Activated naive CD4-positive, alpha-beta T cell (primary cell): ENCODE measurements at regions not wholly inside any gene's neighbourhood (a gene's known extent, or its start where the extent isn't known, plus 50 kb on each side); places are given as distances from the start of the nearest gene placed in this dataset.

ENCODE experiments used
- DNase-seq, 4 experiments: peaks; one replicate each; lab custom pipeline; 2025; lab: John Stamatoyannopoulos, UW

DNA sequence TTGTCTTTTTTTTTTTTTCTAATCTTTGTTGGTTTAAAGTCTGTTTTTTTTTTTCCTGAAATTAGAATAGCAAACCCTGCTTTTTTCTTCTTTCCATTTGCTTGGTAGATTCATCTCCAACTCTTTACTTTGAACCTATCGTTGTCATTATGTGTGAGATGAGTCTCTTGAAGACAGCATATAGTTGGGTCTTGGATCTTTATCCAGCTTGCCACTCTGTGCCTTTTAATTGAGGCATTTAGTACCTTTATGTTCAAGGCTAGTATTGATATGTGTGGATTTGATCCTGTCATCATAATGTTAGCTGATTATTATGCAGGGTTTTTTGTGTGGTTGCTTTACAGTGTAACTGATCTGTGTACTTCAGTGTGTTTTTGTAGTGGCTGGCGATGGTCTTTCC lies 383.8 kb downstream of the MAN2A1 start:
- DNase-seq: no peak

DNA sequence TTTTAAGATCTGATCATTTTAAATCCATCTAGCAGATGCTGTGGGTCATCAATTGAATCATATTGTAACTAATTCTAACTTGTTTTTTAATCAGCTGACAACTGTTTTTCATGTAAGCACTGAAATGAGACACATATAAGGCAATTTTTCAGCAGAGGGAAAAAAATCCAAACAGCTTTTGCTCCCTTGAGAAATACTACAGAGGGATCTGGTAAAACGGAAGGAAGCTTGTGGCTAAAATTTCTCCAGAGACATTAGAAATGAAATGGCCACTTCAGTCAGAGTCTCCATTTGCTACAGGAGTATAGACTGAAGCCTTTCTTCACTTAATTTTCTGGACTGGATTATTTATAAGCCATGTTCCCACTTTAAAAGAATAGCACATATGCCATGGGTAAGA lies 385.9 kb downstream of the MAN2A1 start:
- no peak for DNase-seq

DNA sequence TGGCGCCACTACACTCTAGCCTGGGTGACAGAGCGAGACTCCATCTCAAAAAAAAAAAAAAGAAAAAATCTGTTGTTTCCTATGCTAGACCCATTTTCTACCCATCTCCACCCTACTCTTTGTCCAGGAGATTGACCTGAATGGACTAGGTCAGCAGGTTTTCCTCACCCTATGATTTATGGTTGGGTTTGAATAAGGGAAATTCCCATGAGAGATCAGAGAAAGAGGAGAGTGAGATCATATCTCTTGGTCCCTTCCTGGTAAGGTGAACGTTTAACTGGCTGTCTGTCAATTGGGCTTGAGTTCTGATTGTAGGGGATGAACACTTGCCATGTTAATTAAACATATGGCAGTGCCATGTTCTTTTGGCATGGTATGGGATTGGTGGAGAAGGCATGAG lies 387.4 kb downstream of the MAN2A1 start:
- no peak for DNase-seq

DNA sequence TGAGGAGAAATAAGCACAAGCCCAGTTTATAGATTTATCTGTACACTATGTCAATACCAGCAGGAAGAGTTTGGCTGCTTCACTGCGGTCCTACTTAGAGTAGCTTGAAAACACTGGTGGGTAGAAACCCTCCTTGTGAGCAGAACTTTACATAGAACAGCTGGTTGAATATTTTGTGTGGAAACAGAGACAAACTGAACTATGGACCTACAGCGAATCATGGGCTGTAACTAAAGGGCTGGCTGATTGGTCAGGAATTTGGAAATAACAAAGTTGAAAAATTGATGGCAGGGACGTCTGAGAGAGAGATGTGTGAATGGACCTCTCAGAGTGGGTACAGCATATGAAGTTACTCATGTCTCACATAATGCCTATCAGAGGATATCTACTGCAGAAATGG lies 392.5 kb downstream of the MAN2A1 start:
- no peak for DNase-seq

DNA sequence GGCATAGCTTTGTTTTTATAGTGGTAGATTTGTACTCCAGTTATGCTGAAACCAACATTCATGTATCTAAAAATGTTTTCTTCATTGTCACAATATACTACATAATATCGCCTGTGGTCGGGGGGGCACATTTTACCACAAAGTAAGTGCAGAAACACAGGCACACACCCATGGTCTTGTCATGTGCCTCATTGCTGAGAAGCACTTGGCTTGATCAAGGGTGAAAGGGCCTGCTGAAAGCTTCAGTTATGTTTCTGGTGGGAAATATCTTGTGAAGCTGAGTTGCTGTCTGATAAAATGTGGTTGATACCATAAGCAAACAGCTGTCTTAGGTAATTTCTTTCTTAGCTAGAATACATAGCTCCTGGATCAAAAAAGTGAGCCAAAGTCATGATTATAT lies 393.1 kb downstream of the MAN2A1 start:
- no peak for DNase-seq

DNA sequence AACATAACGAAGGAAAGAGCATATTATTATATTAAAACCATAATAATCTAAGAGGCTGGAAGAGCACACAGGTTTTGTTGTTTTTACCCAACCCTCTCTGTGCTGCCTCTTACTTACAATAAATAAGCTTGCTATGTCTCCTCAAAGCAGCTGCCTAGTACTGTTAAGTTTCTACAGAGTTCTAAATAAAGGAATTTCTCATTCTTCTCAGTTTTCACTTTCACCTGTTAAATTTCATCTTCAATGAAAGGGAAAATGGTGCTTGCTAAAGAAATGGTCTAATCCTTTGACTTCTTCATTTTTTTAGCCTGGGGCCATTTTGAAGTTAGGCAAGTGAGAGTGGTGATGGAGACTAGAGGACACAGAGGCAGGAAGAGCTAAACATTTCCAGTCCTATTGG lies 396.1 kb downstream of the MAN2A1 start:
- no peak for DNase-seq

DNA sequence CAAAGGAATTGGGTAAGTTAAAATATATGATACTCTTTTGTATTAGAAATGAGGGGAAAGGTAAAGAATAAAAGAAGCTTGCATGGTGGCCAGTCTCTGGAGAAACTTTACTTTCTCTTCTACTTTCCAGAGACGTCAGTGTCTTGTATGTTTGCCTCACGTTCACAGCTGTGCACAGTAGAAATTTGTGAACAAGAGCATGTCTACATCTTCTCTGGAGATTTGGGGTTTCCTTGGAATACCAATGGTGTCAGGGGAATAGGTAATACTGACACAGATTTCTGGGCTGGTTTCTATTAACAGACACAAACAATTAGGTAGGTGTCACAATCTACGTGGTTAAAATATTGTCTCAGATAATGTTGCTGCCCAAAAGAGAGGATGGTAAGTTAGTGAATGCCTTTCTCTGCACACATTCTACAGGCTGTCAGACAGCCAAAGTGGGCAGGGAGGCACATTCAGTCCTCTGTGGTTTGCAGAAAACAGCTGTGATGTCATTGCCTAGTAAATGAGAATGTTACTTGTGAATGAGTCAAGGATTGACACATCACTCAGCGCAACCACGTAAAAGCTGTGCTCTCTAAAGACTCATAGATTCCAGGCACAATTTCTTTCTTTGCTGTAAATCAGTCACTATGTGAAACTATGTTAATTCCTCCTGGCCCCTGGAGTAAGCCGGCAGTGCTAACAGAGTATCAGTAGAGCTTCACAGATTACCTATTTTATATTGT lies 397.1 kb downstream of the MAN2A1 start:
- DNase-seq: no peak

DNA sequence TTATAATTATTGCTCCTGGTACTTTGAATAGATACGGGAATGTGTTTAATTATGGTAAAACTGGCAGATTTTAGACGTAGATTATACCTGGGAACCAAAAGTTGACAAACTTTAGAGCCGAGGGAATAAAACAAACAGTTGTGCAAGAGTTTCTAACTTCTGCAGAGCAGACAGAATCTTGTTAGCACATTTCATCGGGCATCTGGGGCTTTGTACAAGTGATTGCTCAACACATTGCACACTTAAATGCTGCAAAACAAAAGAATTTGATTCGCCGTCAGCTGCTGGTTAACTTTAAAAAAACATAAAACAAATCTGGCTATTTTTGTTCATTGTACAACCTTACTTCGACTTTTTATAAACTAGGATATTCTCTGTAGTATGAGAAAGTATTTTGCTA lies 398.1 kb downstream of the MAN2A1 start:
- DNase-seq: no peak

DNA sequence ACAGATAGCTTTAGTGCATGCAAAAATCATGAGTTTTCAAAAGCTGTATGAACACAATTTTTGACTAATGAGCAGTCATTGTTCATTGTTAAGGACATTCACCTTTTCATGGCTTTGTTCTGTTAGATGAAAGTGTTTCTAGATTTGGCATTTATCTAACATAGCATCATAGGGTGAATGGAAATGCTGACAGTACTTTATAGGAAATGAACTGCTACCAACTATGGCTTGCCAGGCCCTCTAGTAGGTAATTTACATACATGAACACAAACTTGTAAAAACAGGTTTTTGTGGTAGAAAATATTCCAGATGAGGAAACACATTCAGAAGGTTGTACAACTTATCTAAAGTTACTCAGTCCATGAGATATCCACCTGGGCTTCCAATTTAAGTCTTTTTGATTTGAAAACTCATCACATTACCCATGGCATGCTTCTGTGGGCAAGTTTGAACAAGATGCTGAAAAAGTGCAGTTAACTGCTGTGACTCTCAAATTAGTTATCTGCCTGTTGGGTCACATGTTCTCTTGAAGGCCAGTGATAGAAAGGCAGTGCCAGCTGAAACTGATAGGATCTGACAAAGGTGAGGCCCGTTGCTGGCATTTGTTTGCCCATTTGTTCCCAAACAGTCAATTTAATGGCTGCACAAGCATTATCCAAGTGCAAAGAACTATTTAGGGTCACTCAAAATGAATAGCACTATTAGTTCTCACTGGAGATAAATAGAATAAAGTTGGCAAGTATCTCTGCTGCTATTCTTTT lies 399.1 kb downstream of the MAN2A1 start:
- DNase-seq: no peak

DNA sequence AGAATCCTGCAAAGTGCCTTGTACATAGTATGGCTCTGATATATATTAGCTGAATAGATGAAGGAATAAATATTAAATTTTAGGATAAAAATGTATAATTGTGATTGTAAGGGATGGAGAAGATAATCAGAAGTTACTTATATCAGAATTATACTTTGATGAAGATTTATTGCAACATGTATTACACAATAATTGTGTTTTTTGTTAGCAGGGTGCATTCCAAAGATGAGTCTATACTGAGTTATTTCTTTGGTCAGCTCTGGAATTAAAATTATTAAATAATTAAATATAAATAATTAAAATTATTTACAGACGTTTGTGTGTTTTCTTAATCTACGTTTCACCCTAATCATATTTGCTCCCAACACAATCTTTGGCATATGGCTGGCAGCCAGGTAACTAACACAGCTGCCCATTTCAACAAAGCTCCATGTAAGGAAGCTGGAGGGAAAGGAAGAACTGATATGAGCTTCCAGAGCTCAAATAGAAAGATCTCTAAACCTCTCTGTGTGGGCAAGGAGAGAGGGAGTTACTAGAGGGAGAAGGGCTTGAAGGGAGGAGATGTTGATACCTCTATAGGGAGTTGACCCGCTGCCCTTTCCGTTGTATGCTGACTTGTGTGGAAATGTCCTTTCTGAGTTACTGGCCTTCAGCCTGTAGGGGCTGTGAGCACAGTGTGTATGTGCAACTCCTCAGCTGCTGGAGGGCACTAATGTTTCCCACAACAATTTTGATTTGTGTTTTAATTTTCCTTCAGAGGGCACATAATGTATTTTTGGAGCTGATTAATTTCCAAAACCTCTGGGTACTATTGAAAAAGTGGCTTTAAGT lies 403.4 kb downstream of the MAN2A1 start:
- DNase-seq: no peak

DNA sequence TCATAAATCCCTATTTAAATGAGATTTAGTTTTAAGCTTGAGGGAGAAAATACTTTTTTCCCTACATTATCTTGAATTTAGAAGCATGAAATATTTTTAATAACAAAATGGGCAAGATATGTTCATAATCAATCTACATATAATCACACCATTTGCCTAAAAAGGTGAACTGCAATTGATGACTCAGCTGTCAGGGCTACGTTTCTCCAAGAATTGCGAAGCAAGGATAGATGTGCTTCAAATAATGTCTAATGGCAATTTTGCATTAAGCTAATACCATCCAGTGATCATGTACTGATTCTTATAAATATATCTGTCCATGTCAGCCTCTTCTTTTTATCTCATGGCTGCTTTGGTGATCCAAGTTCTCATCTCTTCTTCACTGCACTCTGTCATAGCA lies 404.4 kb downstream of the MAN2A1 start:
- DNase-seq: no peak

DNA sequence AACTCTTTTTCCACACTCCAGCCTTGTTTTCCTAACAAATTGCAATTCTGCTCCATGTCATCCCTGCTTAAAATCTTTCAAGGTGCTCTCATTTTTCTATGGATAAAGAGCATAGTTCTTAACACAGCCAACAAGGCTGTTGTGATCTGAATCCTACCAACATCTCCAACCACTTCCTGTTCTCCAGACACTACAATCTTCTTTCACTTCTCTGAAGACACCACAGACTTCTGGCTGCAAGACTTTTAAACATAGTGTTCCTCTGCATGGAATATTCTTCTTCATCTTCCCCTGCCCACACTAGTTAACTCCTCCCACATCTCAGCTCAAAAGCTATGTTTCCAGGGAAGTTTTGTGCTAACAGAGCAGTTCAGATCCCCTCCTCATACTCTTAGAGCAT lies 404.8 kb downstream of the MAN2A1 start:
- no peak for DNase-seq

DNA sequence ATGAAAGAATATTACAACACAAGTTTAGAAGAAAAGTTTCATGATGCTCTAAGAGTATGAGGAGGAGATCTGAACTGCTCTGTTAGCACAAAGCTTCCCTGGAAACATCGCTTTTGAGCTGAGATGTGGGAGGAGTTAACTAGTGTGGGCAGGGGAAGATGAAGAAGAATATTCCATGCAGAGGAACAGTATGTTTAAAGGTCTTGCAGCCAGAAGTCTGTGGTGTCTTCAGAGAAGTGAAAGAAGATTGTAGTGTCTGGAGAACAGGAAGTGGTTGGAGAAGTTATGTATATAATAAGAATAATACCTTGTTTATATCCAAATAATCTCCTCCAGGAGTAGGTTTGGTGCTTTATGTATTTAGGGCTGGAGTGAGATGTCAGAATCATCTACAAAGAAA lies 406.7 kb downstream of the MAN2A1 start:
- no peak for DNase-seq

DNA sequence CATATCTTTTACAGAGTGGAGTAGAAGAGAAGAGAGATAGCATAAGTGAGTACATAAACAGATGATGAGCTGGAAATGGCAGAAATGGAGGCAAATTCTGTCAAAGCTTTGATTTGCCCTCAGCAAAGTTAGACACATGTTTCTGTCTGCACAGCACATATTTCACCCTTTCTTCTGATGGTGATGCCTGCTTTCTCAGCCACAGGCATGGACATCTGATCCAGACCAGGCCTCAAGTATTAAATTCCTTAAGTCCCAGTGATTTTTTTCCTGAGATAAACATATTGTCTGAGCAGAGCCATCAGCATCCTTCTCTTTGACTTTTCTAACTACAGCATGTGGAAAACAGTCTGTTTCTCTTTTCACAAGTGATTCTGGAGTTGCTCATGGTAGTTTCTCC lies 409.8 kb downstream of the MAN2A1 start:
- no peak for DNase-seq

DNA sequence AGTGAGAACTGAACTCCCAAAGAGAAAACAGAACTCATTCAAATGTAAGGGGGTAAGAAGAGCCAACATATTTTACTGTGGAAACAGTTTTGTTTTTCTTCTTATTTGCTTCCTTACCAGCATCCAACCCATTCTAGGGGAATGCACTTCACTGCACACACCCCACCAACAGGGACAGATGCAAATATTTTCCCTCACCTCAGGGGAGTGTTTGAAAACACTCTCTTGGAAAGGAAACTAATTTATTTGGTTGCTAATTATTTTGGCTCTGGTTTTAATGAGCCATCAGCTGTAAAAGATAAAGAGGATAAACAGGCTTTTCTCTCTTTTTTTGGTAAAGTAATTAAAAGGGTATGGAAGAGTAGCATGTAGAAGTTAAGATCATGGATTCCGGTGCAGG lies 413.4 kb downstream of the MAN2A1 start:
- DNase-seq: no peak

DNA sequence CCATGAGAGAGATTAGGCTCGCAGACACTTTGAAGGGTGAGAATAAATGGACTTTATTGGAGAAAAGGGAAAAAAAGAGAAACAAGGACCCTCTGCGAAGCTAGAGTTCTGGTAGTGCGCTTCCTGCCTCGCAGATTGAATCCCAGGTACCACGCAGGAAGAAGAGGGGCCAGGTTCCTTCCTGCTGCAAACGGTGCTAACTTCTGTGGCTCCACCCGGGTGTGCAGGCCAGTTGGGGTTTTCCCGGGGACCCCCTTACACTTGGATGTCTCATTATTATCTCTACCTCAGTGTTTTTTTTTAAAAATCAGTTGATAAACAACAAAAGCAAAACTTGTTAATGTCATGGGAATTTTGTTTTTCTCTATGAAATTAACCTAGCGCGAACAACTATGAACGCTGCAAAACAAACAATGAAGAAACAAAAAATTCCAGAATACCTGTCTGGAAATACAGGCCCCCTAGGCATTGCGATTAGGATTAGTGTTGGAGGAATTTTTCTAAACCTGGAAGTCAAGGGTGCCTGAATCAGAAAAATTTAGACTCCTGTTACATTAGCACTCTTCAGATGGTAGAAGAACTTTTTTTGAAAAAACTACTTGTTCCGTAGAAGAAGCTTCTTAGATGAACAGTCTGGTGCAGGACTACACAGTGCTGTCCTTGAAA lies 414.5 kb downstream of the MAN2A1 start:
- no peak for DNase-seq

DNA sequence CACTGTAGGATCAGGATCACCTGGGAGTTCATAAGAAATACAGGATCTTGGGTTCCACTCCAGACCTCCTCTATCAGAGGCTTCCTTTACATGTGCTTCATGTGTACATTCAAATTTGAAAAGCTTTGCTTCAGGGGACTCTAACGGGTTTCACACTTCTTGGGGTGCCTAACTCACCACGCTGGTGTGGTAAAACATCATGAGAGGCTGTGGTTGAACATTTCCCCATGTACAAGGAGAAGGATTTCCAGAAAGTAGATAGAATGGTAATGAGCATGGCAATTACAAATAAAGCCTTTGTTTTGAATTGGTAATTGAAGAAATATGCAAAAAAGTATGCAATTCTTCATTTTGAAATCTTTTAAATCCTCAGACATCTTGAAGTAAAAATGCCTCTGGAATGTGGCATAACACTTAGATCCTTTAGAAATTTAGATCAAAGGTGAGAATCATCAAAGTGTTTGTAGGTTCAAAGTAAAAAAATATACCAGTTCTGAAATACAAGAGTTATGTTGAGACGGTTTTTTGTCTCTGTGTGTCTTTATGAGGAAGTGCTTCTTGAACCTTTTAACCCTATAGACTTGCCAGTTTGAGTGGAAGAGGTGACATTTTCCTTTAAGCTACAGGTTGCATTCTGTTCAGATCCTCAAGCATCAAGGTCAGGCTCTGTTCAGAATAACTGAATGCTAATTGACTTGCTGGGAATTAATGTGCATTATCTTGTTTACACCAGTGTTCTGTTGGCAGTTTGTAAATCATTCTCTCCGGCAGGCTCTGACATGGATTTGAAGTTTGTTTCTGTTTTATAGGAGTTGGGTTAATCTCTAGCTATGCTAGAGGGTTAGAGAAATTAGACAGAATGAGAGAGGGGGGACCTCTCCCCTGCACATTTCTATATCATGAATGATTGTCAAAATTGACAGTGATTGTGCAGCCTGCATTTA lies 415.3 kb downstream of the MAN2A1 start:
- DNase-seq: no peak

DNA sequence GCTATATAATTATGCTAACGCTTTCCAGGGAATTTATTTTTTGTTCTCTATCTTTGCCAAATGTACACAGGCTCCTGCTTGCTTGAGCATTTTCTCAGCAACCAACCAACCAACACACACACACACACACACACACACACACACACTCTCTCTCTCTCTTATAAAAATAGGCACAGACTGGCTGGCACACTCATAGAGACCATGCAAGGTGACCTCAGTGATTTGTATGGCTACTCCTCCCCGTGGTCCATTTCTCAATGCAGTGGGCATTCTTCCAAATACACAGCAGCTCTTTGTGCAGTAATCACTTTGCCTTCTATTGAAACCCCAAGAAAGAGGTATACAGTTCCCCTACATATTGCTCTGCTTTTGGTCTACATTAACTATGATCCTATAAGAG lies 416.0 kb downstream of the MAN2A1 start:
- DNase-seq: no peak

DNA sequence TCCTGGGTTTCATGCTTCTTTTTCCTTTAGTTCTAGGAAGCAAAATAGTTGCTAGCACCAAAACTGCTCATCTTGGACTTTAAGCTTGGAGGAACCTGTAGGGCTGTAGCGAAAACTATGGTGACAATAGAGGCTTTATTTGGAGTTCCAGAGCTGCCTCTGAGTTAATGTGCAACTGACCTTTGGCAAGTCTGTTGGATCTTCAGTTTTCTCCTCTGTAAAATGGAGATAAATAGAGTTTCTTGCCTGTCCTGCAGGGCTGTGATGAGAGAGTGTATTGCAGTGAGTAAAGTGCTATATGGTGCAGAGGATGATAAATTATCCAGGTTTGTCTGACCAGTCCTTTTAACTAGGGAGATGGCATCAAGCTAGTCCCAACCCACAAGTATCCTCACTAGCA lies 417.0 kb downstream of the MAN2A1 start:
- DNase-seq: no peak

DNA sequence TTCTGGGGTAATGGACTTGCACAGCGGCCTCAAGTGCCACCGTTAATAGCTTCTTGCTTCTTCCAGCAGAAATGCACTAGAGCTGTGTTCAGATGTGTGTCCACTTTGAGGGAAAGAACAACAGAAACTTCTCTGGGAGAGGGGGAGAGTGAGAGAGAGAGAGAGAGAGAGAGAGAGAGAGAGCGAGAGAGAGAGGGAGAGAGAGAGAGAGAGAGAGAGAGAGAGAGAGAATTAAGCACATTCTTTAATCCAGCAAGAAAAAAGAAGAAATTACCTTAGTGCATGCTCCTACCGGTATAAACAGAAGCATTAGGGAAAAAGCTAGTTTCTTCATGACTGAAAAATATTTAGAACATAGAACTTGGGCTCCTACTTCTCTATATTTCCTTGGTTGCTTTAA lies 418.8 kb downstream of the MAN2A1 start:
- DNase-seq: no peak

DNA sequence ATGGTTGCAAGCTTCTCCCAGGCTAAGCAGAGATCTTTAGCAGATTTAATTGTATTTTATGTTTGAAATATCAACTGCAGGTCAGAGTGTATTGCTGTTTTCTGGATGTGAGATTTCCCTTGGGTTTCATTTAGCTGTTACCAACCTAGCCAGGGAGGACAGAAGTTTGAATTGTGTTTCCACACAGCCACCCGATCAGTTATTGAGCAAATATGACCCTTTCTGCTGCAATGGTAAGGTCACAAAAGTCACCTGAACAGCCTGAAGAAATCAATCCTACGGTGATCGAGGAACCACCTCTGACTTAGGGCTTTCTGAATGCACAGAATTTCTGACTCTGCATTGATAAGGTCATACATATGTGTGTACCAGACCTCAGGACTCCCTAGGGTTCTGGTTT lies 419.9 kb downstream of the MAN2A1 start:
- DNase-seq: no peak
